Astrocyte (in vitro differentiated cells and primary cell): ENCODE measurements at regions not wholly inside any gene's neighbourhood (a gene's known extent, or its start where the extent isn't known, plus 50 kb on each side); places are given as distances from the start of the nearest gene placed in this dataset.

Experiments used
- CTCF ChIP-seq: IDR thresholded peaks from 2 replicates; pipeline ENCODE4 v1.5.1; 2011; ENCODE audit warnings: low read depth, mild to moderate bottlenecking, inconsistent platforms, low read length, moderate library complexity; ENCODE audit not compliant: insufficient read depth
- EZH2 ChIP-seq: IDR thresholded peaks from 2 replicates; pipeline ENCODE4 v1.6.1; 2012; ENCODE audit warnings: mild to moderate bottlenecking, low read length, inconsistent platforms; ENCODE audit not compliant: insufficient read depth

- no peak for TF ChIP-seq CTCF
- TF ChIP-seq EZH2 = no peak
Observed at GRCh38 chr7:39811161-39811614, 138.9 kb upstream of the CDK13 start.
